COR-L47 (cell line): ENCODE measurements at regions not wholly inside any gene's neighbourhood (a gene's known extent, or its start where the extent isn't known, plus 50 kb on each side); places are given as distances from the start of the nearest gene placed in this dataset.
"Not testable (repeated sequence)": the region's sequence is repeated elsewhere in the genome, so short reads cannot be mapped to it uniquely, and the experiment has no call there.

Experiments
- DNase-seq: peaks from one replicate; lab custom pipeline; 2025; lab: John Stamatoyannopoulos, UW

GRCh38 chr6:122180132-122180531, 219.3 kb upstream of the HSF2 start:
- no peak for DNase-seq

GRCh38 chr6:122182061-122182460, 217.4 kb upstream of the HSF2 start:
- DNase-seq, result no peak

- DNase-seq, result peak; percentile 5
Measured at GRCh38 chr6:122184401-122184827, 215.0 kb upstream of the HSF2 start.

GRCh38 chr6:122185458-122185857, 214.0 kb upstream of the HSF2 start:
- DNase-seq, result not testable (repeated sequence)

- no peak for DNase-seq
Measured at GRCh38 chr6:122187186-122187585, 212.3 kb upstream of the HSF2 start.

- DNase-seq, result no peak
Measured at GRCh38 chr6:122198922-122199321, 200.5 kb upstream of the HSF2 start.

GRCh38 chr6:122200440-122200839, 199.0 kb upstream of the HSF2 start:
- no peak for DNase-seq

- DNase-seq, result no peak
Measured at GRCh38 chr6:122202576-122203137, 196.8 kb upstream of the HSF2 start.

GRCh38 chr6:122207061-122207460, 192.4 kb upstream of the HSF2 start:
- DNase-seq, result no peak

- no peak for DNase-seq
Measured at GRCh38 chr6:122207794-122208193, 191.7 kb upstream of the HSF2 start.

- DNase-seq, result no peak
Measured at GRCh38 chr6:122214605-122215318, 184.7 kb upstream of the HSF2 start.

- no peak for DNase-seq
Measured at GRCh38 chr6:122220254-122220653, 179.2 kb upstream of the HSF2 start.

- no peak for DNase-seq
Measured at GRCh38 chr6:122222761-122223160, 176.7 kb upstream of the HSF2 start.

GRCh38 chr6:122223251-122223650, 176.2 kb upstream of the HSF2 start:
- DNase-seq, result no peak

GRCh38 chr6:122238861-122239260, 160.6 kb upstream of the HSF2 start:
- DNase-seq, result no peak

GRCh38 chr6:122246906-122247658, 152.4 kb upstream of the HSF2 start:
- DNase-seq, result no peak

- DNase-seq, result no peak
Measured at GRCh38 chr6:122248001-122248669, 151.3 kb upstream of the HSF2 start.

GRCh38 chr6:122248844-122249243, 150.6 kb upstream of the HSF2 start:
- DNase-seq, result no peak

GRCh38 chr6:122258839-122259238, 140.6 kb upstream of the HSF2 start:
- no peak for DNase-seq

- no peak for DNase-seq
Measured at GRCh38 chr6:122264557-122264956, 134.9 kb upstream of the HSF2 start.

- DNase-seq, result no peak
Measured at GRCh38 chr6:122265755-122266154, 133.7 kb upstream of the HSF2 start.

- no peak for DNase-seq
Measured at GRCh38 chr6:122268394-122268793, 131.1 kb upstream of the HSF2 start.

- no peak for DNase-seq
Measured at GRCh38 chr6:122276637-122277036, 122.8 kb upstream of the HSF2 start.
